ENCODE measurements at regions not wholly inside any gene's neighbourhood (a gene's known extent, or its start where the extent isn't known, plus 50 kb on each side); places are given as distances from the start of the nearest gene placed in this dataset.

DNA sequence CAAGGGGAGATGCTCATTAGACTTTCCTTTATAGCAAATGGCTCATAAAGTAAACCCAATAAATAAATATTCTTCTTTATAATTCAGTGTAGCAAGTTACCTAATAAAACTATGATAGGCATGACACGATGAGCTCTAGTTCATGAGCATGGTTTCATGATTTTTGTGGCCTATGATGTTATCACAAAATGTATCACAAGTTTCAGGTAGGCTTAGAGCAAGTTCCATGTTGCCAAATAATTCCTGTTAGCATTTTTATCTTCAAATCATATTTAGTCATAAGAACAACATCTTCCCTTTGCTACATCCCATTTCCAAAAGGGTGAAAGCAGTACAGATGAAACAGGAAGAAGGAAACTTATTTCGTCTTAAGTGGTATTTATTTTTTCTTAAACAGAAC lies 200.2 kb downstream of the ENC1 start:
- TF ChIP-seq, protein P1, sequence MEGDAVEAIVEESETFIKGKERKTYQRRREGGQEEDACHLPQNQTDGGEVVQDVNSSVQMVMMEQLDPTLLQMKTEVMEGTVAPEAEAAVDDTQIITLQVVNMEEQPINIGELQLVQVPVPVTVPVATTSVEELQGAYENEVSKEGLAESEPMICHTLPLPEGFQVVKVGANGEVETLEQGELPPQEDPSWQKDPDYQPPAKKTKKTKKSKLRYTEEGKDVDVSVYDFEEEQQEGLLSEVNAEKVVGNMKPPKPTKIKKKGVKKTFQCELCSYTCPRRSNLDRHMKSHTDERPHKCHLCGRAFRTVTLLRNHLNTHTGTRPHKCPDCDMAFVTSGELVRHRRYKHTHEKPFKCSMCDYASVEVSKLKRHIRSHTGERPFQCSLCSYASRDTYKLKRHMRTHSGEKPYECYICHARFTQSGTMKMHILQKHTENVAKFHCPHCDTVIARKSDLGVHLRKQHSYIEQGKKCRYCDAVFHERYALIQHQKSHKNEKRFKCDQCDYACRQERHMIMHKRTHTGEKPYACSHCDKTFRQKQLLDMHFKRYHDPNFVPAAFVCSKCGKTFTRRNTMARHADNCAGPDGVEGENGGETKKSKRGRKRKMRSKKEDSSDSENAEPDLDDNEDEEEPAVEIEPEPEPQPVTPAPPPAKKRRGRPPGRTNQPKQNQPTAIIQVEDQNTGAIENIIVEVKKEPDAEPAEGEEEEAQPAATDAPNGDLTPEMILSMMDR (conservative IDR thresholded peaks at IDR 0.05; ENCODE audit: low read depth, low read length), result no peak
- TF ChIP-seq EZH2 (IDR thresholded peaks at IDR 0.05; ENCODE audit: borderline replicate concordance, low read depth, low read length, poor library complexity, severe bottlenecking), result no peak
